Upper lobe of left lung (tissue), 4 donors: ENCODE measurements at regions not wholly inside any gene's neighbourhood (a gene's known extent, or its start where the extent isn't known, plus 50 kb on each side); places are given as distances from the start of the nearest gene placed in this dataset.

Experiments used
- POLR2A ChIP-seq, 4 donors: fragments of 450-650 bp; IDR thresholded peaks; one replicate each; pipeline ENCODE4 v1.5.1; 2016 to 2017; ENCODE audit warnings: antibody characterized with exemption in 4 of 4, mild to moderate bottlenecking in 2 of 4
- POLR2AphosphoS5 ChIP-seq, 2 donors: sonication (generic); formaldehyde crosslinking; IDR thresholded peaks; one replicate each; pipeline ENCODE4 v1.5.1; 2017; ENCODE audit warnings: antibody characterized with exemption in 2 of 2
- TF ChIP-seq, protein P1 (sequence below), 6 experiments: fragments of 450-650 bp in 4 of 6; fragments of 200-600 bp in 2 of 6; sonication (generic) in 2 of 6; IDR thresholded peaks; one replicate each; pipeline ENCODE4 v1.5.1; 2016 to 2019; ENCODE audit warnings: antibody characterized with exemption in 6 of 6

DNA sequence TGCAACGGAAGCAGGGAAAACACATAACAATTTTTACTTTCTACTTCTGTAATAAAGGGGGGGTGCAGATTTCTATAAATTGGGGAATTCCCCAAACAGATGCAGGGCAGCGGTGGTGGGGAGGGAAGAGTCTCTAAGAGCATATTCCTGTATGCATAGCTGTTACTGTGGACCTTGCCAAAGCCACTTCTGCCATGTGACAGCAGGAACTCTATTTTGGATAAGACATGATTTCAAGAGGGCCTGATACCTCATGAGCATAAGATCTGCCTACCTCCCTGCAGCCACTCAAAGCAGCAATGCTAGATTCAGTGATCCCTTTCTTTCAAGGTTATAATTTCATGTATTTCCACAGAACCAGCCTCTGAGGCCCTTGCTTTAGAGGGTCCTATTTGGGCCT is 86.2 kb upstream of the CNKSR3 start:
- TF ChIP-seq, protein P1, sequence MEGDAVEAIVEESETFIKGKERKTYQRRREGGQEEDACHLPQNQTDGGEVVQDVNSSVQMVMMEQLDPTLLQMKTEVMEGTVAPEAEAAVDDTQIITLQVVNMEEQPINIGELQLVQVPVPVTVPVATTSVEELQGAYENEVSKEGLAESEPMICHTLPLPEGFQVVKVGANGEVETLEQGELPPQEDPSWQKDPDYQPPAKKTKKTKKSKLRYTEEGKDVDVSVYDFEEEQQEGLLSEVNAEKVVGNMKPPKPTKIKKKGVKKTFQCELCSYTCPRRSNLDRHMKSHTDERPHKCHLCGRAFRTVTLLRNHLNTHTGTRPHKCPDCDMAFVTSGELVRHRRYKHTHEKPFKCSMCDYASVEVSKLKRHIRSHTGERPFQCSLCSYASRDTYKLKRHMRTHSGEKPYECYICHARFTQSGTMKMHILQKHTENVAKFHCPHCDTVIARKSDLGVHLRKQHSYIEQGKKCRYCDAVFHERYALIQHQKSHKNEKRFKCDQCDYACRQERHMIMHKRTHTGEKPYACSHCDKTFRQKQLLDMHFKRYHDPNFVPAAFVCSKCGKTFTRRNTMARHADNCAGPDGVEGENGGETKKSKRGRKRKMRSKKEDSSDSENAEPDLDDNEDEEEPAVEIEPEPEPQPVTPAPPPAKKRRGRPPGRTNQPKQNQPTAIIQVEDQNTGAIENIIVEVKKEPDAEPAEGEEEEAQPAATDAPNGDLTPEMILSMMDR (IDR thresholded peaks at IDR 0.05), result no peak
- TF ChIP-seq POLR2AphosphoS5 (IDR thresholded peaks at IDR 0.05), result no peak
- TF ChIP-seq POLR2A (IDR thresholded peaks at IDR 0.05), result no peak
